Spleen (tissue), 7 donors: ENCODE measurements at regions not wholly inside any gene's neighbourhood (a gene's known extent, or its start where the extent isn't known, plus 50 kb on each side); places are given as distances from the start of the nearest gene placed in this dataset.

Source experiments
- CTCF ChIP-seq, 11 experiments: fragments of 200-600 bp in 7 of 11; fragments of 450-650 bp in 4 of 11; sonication (generic) in 4 of 11; IDR thresholded peaks in 8 of 11; conservative IDR thresholded peaks in 3 of 11; 1 replicate in 7 of 11; 2 replicates in 4 of 11; pipeline versions ENCODE4 v1.4.0 to v1.8.0; 2016 to 2021; ENCODE audit warnings: antibody characterized with exemption in 11 of 11, inconsistent platforms in 4 of 11, mild to moderate bottlenecking in 1 of 11
- POLR2A ChIP-seq, 3 donors: fragments of 450-650 bp; IDR thresholded peaks; one replicate each; pipeline ENCODE4 v1.5.1; 2017; ENCODE audit warnings: antibody characterized with exemption in 3 of 3, mild to moderate bottlenecking in 1 of 3
- POLR2AphosphoS5 ChIP-seq, 3 donors: sonication (generic); formaldehyde crosslinking; IDR thresholded peaks; one replicate each; pipeline ENCODE4 v1.5.1; 2017; ENCODE audit warnings: antibody characterized with exemption in 3 of 3
- donor health status: DM: no; HTN: no; CAD: no; lungs with moderate emphysema.
- donor health status: DM: no; HTN: no; CAD: no.
- donor health status: DM: no; HTN: no; CAD: no.

- TF ChIP-seq CTCF (IDR thresholded peaks at IDR 0.05 in 8 of 11, conservative IDR thresholded peaks at IDR 0.05 in 3 of 11) = no peak
- no peak for TF ChIP-seq POLR2AphosphoS5 (IDR thresholded peaks at IDR 0.05)
- TF ChIP-seq POLR2A (IDR thresholded peaks at IDR 0.05) = no peak
These were observed 552.4 kb upstream of the ANO5 start for GRCh38 chr11:21640491-21640890.
